HEK293T (cell line): ENCODE measurements at regions not wholly inside any gene's neighbourhood (a gene's known extent, or its start where the extent isn't known, plus 50 kb on each side); places are given as distances from the start of the nearest gene placed in this dataset.

ENCODE experiments used
- CTCF ChIA-PET: fragments of 350-600 bp; formaldehyde crosslinking; extraction: SDS; loops from one replicate; lab custom pipeline; 2021; ENCODE audit warnings: antibody characterized with exemption, inconsistent platforms; lab: Yijun Ruan, JAX
- POLR2A ChIA-PET: fragments of 350-600 bp; formaldehyde crosslinking; extraction: SDS; loops from one replicate; lab custom pipeline; 2020; ENCODE audit warnings: antibody characterized with exemption, inconsistent platforms; lab: Yijun Ruan, JAX
- DNase-seq: peaks from one replicate; pipeline ENCODE4 v3.0.0; 2012; ENCODE audit warnings: mixed read lengths; ENCODE audit errors: extremely low spot score
- ARNT ChIP-seq: fragments of 450-650 bp; IDR thresholded peaks from 2 replicates; pipeline ENCODE4 v1.6.1; 2017; ENCODE audit warnings: mild to moderate bottlenecking
- BHLHE40 ChIP-seq: fragments of 450-650 bp; IDR thresholded peaks from 2 replicates; pipeline ENCODE4 v1.6.1; 2016; ENCODE audit warnings: mild to moderate bottlenecking, moderate library complexity, borderline replicate concordance
- CTBP1 ChIP-seq: fragments of 450-650 bp; IDR thresholded peaks from 2 replicates; pipeline ENCODE4 v1.6.1; 2016; ENCODE audit warnings: borderline replicate concordance
- ELF4 ChIP-seq: fragments of 450-650 bp; IDR thresholded peaks from 2 replicates; pipeline ENCODE4 v1.6.1; 2017; ENCODE audit warnings: antibody characterized with exemption
- FOXA1 ChIP-seq: fragments of 450-650 bp; IDR thresholded peaks from 2 replicates; pipeline ENCODE4 v1.6.1; 2016; ENCODE audit warnings: mild to moderate bottlenecking
- FOXK2 ChIP-seq: fragments of 450-650 bp; IDR thresholded peaks from 2 replicates; pipeline ENCODE4 v1.6.1; 2016; ENCODE audit warnings: mild to moderate bottlenecking
- FOXM1 ChIP-seq: fragments of 450-650 bp; IDR thresholded peaks from 2 replicates; pipeline ENCODE4 v1.6.1; 2017; ENCODE audit warnings: mild to moderate bottlenecking, borderline replicate concordance
- HDGF ChIP-seq: fragments of 450-650 bp; IDR thresholded peaks from 2 replicates; pipeline ENCODE4 v1.6.1; 2017; ENCODE audit warnings: antibody characterized with exemption, borderline replicate concordance
- L3MBTL2 ChIP-seq: fragments of 450-650 bp; conservative IDR thresholded peaks from 2 replicates; pipeline ENCODE4 v1.6.1; 2016; ENCODE audit warnings: mild to moderate bottlenecking
- LEF1 ChIP-seq: fragments of 450-650 bp; IDR thresholded peaks from 2 replicates; pipeline ENCODE4 v1.6.1; 2017; ENCODE audit warnings: mild to moderate bottlenecking, borderline replicate concordance
- NFRKB ChIP-seq: fragments of 450-650 bp; IDR thresholded peaks from 2 replicates; pipeline ENCODE4 v1.6.1; 2016; ENCODE audit warnings: mild to moderate bottlenecking, moderate library complexity
- SP1 ChIP-seq: fragments of 450-650 bp; IDR thresholded peaks from 2 replicates; pipeline ENCODE4 v1.6.1; 2017
- SUZ12 ChIP-seq: fragments of 450-650 bp; IDR thresholded peaks from 2 replicates; pipeline ENCODE4 v1.6.1; 2016; ENCODE audit warnings: mild to moderate bottlenecking
- TARDBP ChIP-seq: fragments of 450-650 bp; IDR thresholded peaks from 2 replicates; pipeline ENCODE4 v1.6.1; 2016
- ZNF384 ChIP-seq: fragments of 450-650 bp; IDR thresholded peaks from 2 replicates; pipeline ENCODE4 v1.6.1; 2016
- TF ChIP-seq, protein P1 (sequence below): fragments of 450-650 bp; IDR thresholded peaks from 2 replicates; pipeline ENCODE4 v1.6.1; 2016

- ChIA-PET CTCF (no interaction called here), POLR2A (no interaction called here)
- no peak for DNase-seq
- TF ChIP-seq ELF4 (no peak), BHLHE40 (no peak), ZNF384 (no peak), L3MBTL2 (no peak), HDGF (no peak), SUZ12 (no peak), TARDBP (no peak), ARNT (no peak), NFRKB (no peak), FOXM1 (no peak), FOXA1 (no peak), CTBP1 (no peak), SP1 (no peak), LEF1 (no peak), FOXK2 (no peak)
- TF ChIP-seq, protein P1, sequence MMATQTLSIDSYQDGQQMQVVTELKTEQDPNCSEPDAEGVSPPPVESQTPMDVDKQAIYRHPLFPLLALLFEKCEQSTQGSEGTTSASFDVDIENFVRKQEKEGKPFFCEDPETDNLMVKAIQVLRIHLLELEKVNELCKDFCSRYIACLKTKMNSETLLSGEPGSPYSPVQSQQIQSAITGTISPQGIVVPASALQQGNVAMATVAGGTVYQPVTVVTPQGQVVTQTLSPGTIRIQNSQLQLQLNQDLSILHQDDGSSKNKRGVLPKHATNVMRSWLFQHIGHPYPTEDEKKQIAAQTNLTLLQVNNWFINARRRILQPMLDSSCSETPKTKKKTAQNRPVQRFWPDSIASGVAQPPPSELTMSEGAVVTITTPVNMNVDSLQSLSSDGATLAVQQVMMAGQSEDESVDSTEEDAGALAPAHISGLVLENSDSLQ: no peak
These were observed 93.5 kb downstream of the COPS8 start for GRCh38 chr2:237179161-237179560.

- TF ChIP-seq ARNT: no peak
- TF ChIP-seq NFRKB: no peak
- TF ChIP-seq SUZ12: no peak
- no peak for TF ChIP-seq LEF1
- TF ChIP-seq L3MBTL2: no peak
- TF ChIP-seq HDGF: no peak
- no peak for TF ChIP-seq FOXM1
- POLR2A ChIA-PET: no interaction called here
- no peak for DNase-seq
- CTCF ChIA-PET: no interaction called here
These were observed 94.5 kb downstream of the COPS8 start for GRCh38 chr2:237180187-237180586.

DNA sequence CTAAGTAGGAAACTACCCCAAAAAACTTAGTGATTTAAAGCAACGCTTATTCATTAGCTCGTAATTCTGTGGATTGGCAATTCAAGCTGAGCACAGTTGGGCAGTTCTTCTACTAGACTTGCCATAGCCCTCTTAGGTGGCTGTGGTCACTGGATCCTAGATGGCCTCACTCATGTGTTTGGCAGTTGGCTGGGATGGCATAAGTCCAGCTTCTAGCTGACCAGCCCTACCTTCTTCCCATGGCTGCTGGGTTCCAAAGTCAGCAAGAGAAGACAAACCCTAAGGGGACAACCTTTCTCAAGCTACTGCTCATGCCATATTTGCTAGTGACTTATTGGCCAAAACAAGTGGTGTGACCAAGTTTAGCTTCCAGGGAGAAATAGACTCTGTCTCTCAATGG lies 95.3 kb downstream of the COPS8 start:
- ChIA-PET CTCF (no interaction called here), POLR2A (no interaction called here)
- DNase-seq: no peak
- no peak for TF ChIP-seq HDGF
- TF ChIP-seq TARDBP: no peak
- TF ChIP-seq FOXK2: no peak
- TF ChIP-seq L3MBTL2: no peak
- TF ChIP-seq NFRKB: no peak
- TF ChIP-seq FOXM1: no peak
- TF ChIP-seq ZNF384: no peak
- no peak for TF ChIP-seq BHLHE40
- TF ChIP-seq SP1: no peak

DNA sequence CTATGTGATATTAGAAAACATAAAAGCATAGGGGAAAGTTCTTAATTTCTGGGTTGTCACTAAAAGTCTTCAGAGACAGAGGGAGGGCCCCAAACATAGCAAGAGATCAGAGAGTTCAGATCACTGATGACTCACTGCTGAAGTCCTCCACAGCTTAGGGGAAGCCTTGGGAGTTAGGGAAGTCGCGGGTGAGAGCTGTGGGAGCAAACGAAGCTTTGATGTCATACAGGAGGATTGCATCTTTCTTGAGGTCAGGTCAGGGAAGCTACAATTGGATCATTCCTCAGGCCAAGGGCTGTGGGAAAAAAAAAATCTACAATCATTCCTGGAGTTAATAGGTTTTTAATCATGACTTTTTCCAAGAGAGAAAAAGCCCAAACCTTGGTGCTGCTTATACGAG lies 96.2 kb downstream of the COPS8 start:
- POLR2A ChIA-PET: no interaction called here
- TF ChIP-seq CTBP1 (no peak), L3MBTL2 (no peak), BHLHE40 (no peak), SUZ12 (no peak), TARDBP (no peak), SP1 (no peak), FOXM1 (no peak), ELF4 (no peak), ARNT (no peak), FOXA1 (no peak), FOXK2 (no peak), HDGF (no peak), NFRKB (no peak), ZNF384 (no peak), LEF1 (no peak)
- TF ChIP-seq, protein P1: no peak
- CTCF ChIA-PET: no interaction called here
- DNase-seq: no peak

GRCh38 chr2:237182422-237183123 lies 96.9 kb downstream of the COPS8 start:
- no peak for DNase-seq
- no peak for TF ChIP-seq NFRKB
- TF ChIP-seq SUZ12: no peak
- TF ChIP-seq L3MBTL2: no peak
- no peak for TF ChIP-seq ZNF384
- no peak for TF ChIP-seq FOXM1
- no peak for TF ChIP-seq TARDBP
- TF ChIP-seq BHLHE40: no peak
- no peak for TF ChIP-seq HDGF
- TF ChIP-seq, protein P1: no peak
- no peak for TF ChIP-seq FOXA1
- TF ChIP-seq CTBP1: no peak
- TF ChIP-seq ELF4: no peak
- no peak for TF ChIP-seq LEF1
- TF ChIP-seq SP1: no peak
- no peak for TF ChIP-seq FOXK2
- no peak for TF ChIP-seq ARNT
- CTCF ChIA-PET: no interaction called here
- POLR2A ChIA-PET: no interaction called here

DNA sequence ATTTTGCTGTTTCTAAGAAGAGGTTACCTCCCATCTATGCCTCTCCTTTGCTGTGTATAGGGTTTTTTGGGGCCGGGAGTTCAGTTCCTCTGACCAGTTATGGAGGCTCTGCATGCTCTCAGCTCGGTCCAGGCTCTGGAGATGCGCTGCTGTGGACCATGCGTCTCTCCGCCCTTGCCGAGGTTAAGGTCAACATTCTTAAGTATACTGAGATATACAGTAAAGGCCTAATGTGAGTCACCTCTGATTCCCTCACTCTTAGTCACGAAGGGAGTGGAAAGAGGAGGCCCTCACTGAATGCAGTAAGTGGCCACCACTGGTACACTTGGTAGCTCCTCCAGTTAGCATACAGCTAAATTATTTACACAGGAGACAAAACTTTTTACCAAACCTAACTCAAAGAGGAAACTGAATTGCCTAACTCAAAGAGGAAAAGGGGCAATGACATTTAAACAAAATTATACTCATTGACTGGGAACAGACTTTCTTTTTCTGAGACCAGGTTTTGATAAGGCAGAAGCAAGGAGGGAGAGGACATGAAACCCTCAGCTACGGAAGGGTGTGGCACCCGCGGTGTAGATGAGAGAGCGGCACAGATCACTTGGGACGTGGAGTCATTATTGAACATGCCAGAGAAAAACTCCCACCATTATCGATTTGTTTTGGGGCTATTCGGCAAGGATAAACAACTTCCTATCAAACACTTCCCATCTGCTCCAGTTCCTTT lies 98.7 kb downstream of the COPS8 start:
- TF ChIP-seq, protein P1: no peak
- ChIA-PET POLR2A (no interaction called here), CTCF (no interaction called here)
- DNase-seq: no peak
